GM18909 (cell line): ENCODE measurements at regions not wholly inside any gene's neighbourhood (a gene's known extent, or its start where the extent isn't known, plus 50 kb on each side); places are given as distances from the start of the nearest gene placed in this dataset.
A peak's percentile ranks its signal among the peaks of the same experiment; 100 is the strongest.

Source experiments
- ATAC-seq: cut with Tn5 transposase; IDR thresholded peaks from one replicate; pipeline ENCODE4 v1.9.1; 2021; ENCODE audit warnings: mild to moderate bottlenecking; ENCODE audit not compliant: unreplicated experiment, poor library complexity

DNA sequence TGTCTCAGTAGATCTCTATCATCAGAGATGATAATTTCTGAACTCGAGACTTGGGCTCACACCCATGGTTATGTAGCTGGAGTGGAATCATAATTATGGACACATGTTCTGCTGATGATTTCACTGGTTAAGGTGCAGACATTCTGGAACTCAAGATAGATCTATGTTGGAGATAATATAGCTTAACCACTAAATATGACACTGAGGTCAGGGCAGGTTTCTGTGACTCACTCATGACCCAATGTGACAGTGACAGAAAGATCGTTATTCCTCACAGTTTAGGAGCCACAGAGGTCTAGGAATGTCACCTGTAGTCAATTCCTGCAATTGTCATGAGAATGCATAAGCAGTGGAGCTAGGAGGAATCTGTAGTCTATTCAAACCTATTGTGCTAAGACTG is 828.6 kb downstream of the TRIB2 start:
- ATAC-seq, result no peak

- ATAC-seq, result no peak
These were observed 829.4 kb downstream of the TRIB2 start for GRCh38 chr2:13546131-13546530.

DNA sequence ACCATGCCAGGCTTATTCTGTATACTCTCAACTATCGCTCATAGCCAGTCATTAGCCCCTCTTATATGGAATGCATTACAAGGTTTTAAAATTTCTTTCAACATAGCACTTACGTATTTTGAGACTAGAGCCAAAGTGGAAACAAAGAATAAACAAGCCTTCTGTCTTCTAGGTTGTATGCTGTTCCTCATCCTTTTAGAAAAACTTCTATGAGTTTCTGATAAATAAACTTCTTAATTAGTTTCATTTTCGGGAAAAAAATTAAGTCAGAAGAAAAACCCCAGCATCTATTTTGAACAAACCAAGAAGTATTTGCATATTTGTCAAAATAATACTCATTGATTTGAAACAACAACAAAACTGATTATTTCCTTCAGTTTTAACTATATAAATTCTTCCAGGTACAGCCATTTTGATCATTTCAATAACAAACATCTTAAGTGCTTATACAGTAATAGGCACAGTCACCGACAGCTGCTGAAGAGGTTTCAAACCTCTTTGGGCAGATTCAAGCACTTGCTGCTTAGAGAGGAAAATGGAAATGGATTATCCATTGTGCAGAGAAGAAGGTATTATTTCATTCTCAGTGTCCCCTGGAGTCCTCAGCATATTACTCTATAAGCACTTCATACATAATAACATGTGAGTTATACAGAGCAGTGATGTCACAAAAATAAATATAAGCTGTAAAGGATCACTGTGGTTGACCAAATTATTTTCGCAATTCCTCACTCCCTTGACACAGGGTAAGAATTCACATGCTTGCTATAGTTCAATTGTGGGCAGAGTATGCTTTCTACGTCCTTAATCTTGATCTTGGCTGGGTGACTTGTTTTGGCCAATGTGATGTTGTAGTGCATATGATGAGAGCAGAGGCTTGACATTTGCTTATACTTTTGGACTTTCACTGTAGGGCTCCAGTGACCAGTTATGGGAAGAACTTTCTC is 833.8 kb downstream of the TRIB2 start:
- ATAC-seq, result no peak

DNA sequence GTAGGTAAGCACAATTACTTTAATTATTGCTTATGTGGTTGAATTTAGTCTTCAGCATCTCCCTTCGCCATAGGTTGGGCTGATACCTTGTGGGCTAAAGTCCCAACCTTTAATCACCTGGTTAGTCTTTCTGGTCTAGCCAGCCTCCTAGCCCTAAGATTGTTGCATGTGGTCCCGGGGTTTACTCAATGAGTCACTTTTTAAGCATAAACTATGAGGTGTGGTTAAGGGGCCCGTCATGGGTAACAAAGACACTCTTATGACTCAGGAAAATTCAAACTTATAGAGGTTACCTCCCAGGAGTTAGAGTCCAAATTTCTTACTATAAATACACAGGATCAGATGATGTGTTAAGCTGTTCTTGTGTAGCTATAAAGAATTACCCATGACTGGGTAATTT is 841.6 kb downstream of the TRIB2 start:
- ATAC-seq, result peak; percentile 78

DNA sequence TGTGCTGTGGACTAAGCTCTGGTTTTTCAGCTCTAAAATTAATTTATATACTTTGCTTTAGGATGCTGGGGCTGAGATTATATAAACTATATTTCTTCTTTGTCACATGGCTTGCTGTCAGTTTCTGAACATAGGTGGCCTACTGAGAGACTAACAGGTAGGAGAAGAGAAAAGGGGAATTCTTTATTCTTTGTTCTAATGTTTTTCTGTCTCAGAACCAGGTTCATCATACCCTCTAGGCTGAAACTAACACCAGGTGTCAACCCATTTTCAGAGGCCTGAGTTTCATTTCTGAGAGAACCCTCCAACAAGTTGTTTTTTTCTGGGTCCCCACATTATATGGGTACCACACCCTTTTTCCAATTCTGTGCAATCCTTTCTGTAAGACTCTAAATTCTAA is 843.6 kb downstream of the TRIB2 start:
- ATAC-seq, result no peak

- ATAC-seq, result no peak
These were observed 855.7 kb downstream of the TRIB2 start for GRCh38 chr2:13572466-13572865.

DNA sequence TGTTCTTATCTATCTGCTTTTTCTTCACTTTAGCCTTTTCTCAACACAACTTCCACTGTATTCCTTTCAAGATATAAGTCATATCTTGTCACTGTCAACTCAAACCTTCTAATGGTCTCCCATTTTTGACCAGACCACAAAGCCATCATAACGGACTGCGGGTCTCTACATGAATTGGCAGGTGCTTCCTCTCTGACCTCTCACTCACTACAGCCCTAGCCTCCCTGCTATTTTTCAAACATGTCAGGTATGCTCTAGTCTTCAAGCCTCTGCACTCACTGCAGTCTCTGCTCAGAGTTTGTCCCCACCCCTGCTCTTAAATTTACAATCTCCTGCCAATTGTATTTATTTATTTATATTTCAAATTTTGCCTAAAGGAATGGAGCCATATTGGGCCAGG is 858.1 kb downstream of the TRIB2 start:
- ATAC-seq, result no peak

GRCh38 chr2:13576406-13577036 is 859.8 kb downstream of the TRIB2 start:
- no peak for ATAC-seq

- ATAC-seq, result no peak
These were observed 861.8 kb downstream of the TRIB2 start for GRCh38 chr2:13578547-13578946.

- ATAC-seq, result no peak
These were observed 864.7 kb downstream of the TRIB2 start for GRCh38 chr2:13581471-13581870.

DNA sequence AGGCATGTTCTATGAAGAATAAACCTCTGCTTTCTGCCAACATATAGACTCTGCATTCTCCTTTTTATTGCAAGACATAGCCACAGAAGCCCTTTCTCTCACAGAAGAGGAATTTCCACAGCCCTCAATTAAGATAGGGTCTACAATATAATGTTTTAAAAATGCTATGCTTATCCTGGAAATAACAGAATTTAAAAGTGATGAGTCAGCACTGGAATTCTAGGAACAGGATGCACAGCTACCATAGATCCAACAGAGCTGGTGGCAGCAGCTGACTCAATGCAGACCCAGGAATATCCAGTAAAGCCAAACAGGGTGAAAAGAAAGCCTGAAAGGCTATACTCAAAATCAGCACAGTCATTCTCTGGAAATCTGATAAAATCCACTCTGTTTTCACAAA is 866.9 kb downstream of the TRIB2 start:
- ATAC-seq, result no peak

GRCh38 chr2:13584020-13584419 is 867.3 kb downstream of the TRIB2 start:
- no peak for ATAC-seq

- no peak for ATAC-seq
These were observed 869.0 kb downstream of the TRIB2 start for GRCh38 chr2:13585732-13586131.

DNA sequence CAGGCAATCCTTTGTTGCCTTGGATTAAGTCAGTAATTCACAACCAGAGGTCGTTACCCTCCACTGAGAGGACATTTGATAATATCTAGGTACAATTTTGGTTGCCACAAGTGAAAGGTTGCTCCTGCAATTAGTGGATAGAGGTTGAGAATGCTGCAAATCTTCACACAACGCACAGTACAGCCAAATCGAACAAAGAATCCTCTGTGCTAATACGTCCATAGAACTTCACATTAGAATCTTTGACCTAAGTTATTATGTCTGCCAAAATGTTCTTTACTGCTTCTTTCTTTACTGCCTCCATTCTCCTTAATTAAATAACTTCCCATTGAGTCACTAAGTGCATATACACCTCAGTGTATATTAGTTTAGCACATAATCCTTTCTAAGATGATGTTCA is 879.5 kb downstream of the TRIB2 start:
- no peak for ATAC-seq

DNA sequence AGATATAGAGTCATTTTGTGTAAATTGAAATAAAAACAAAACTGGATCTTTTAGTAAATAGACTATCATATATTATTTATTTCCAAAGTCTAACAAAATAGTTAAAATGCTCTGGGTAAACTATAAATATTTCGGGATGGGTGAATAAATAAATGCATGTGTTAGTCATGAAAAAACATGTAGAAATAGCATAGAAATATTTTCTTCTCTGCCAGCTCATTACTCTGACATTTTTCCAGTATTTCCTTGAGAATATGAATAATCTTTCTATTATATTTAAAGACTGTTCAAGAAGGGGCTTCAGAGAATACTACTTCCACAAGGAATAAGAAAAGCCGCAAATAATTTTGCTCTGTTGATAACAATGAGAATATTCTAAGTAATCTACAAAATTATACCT is 880.4 kb downstream of the TRIB2 start:
- no peak for ATAC-seq

DNA sequence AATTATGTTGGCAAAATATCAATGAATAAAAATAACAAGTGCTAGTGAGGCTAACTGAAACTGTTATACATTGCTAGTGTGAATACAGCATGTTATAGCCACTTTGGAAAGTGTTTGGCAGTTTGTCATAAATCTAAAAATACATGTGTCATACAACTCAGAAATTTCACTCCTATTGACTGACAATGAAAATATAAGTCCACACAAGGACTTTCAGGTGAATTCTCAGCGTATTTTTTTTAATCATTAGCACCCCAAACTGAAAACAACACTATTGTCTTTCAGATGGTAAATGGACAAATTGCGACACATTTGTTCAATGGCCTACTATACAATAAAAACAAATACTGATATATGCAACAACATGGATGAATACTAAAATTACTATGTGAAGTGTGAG is 884.8 kb downstream of the TRIB2 start:
- no peak for ATAC-seq

DNA sequence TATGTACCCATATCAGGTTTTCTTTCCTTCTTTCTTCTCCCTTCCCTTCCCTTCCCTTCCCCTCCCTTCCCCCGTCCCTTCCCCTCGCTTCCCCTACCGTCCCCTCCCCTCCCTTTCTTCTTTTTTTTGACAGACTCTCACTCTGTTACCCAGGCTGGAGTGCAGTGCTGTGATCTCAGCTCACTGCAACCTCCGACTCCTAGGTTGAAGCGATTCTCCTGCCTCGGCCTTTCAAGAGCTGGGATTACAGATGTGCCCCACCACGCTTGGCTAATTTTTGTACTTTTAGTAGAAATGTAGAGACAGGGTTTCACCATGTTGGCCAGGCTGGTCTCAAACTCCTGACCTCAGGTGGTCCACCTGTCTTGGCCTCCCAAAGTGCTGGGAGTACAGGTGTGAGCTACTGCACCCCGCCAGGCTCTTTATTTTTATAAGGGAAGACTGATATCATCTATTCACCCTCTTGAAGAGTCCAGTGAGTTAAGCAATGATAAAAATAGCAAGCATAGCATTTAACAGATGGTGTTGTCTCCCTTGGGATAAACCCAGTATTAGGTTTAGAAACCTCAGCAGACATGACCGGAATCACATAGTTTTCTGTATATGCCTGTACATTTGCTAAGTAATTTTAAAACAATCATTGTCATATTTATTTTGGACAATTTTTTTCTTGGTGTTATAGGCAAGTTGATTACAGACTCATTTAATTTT is 888.4 kb downstream of the TRIB2 start:
- no peak for ATAC-seq

DNA sequence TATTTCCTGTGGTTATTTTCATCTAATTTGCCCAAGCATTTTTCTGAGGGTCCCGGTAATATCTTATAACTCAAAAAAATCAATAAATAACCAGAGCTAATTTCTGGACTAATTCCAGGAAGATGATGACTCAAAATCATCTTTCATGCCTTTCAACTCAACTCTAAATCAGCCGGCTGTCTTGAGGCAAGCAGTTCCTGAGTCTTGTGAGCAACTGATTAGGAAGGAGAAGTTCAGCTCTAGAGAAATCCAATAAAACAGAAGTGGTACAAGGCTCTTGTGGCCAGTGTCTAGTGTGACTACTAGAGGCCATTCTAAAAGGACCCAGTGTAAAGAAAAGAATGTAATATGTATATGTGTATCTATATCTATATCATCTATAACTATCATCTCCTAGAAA is 890.4 kb downstream of the TRIB2 start:
- peak; percentile 56 for ATAC-seq

- ATAC-seq, result no peak
These were observed 895.2 kb downstream of the TRIB2 start for GRCh38 chr2:13611939-13612338.

DNA sequence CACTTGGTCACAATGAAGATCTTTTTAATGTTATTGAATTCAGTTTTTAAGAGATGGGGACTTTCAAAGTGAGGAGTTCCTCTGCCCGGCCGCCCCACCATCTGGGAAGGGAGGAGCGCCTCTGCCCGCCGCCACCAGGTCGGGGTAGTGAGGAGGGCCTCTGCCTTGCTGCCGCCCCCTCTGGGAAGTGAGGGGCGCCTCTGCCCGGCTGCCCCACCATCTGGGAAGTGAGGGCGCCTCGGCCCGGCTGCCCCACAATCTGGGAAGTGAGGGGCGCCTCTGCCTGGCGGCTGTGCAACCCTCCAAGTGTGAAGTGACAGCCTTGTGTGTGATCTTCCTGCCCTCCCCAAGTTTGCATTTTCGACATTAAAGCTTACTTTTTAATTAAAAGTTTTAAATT is 899.3 kb downstream of the TRIB2 start:
- ATAC-seq, result no peak

DNA sequence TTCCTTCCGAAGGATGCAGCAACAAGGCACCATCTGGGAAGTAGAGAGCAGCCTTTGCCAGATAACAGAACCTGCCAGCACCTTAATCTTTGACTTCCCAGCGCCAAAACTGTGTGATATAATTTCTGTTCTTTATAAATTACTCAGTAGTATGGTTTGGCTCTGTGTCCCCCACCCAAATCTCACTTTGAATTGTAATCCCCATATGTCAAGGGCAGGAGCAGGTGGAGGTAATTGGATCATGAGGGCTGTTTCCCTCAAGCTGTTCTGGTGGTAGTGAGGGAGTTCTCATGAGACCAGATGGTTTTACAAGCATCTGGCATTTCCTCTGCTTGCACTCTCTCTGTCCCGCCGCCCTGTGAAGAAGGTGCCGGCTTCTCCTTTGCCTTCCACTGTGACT is 899.9 kb downstream of the TRIB2 start:
- ATAC-seq, result no peak
